Cardiac muscle cell (in vitro differentiated cells and primary cell): ENCODE measurements at regions not wholly inside any gene's neighbourhood (a gene's known extent, or its start where the extent isn't known, plus 50 kb on each side); places are given as distances from the start of the nearest gene placed in this dataset.
"Not testable (repeated sequence)": the region's sequence is repeated elsewhere in the genome, so short reads cannot be mapped to it uniquely, and the experiment has no call there.

Experiments used
- DNase-seq, 2 donors: peaks; one replicate each; pipeline versions ENCODE4 v3.0.0 to v3.0.0-alpha.2; 2010 to 2017; ENCODE audit warnings: low read depth in 1 of 2, low spot score in 1 of 2
- H3K27ac ChIP-seq: fragments of 200-600 bp; sonication (generic); 2 replicates; pipeline ENCODE4 v1.5.1; 2016
- H3K27me3 ChIP-seq: fragments of 200-600 bp; sonication (generic); 2 replicates; pipeline ENCODE4 v1.6.0; 2016; ENCODE audit warnings: control low read depth
- H3K36me3 ChIP-seq: fragments of 200-600 bp; sonication (generic); 2 replicates; pipeline ENCODE4 v1.5.1; 2016; ENCODE audit warnings: control low read depth
- H3K4me1 ChIP-seq: fragments of 200-600 bp; sonication (generic); 2 replicates; pipeline ENCODE4 v1.8.1; 2017; ENCODE audit warnings: low read depth, mild to moderate bottlenecking, mixed run types
- H3K4me3 ChIP-seq: fragments of 200-600 bp; sonication (generic); 2 replicates; pipeline ENCODE4 v1.5.1; 2016; ENCODE audit warnings: mild to moderate bottlenecking
- H3K9me3 ChIP-seq: fragments of 200-600 bp; sonication (generic); 2 replicates; pipeline ENCODE4 v1.5.1; 2017; ENCODE audit warnings: low read depth, mild to moderate bottlenecking, control low read depth
- TF ChIP-seq, protein P1 (sequence below): IDR thresholded peaks from 2 replicates; pipeline ENCODE4 v1.5.1; 2012; ENCODE audit warnings: low read depth, mild to moderate bottlenecking, low read length

DNA sequence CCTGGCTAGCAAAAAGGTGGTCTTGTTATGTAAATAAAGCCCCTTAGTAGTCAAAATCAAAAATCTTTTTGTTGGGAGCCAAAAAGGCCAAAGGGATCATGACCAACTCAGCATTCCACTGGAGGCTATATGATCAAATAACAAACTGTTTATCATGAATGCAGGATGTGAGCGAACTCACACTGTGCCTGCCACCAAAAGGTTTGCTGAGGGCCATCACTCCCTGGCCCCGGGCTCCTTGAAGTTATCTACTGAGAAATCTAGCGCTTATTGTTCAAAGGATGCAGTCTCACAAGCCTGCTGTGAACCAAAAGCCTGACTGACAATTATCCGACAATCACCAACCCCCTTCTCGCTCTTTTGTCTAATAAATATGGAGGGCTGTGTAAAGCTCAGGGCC is 107.2 kb upstream of the DDHD1 start:
- Histone ChIP-seq H3K27me3 (no peaks in the 10 kb centered on the region), H3K27ac (no peak overlapping the region), H3K4me1 (no peaks in the 10 kb centered on the region), H3K9me3 (no peaks in the 10 kb centered on the region), H3K4me3 (no peak overlapping the region), H3K36me3 (no peaks in the 10 kb centered on the region)
- TF ChIP-seq, protein P1, sequence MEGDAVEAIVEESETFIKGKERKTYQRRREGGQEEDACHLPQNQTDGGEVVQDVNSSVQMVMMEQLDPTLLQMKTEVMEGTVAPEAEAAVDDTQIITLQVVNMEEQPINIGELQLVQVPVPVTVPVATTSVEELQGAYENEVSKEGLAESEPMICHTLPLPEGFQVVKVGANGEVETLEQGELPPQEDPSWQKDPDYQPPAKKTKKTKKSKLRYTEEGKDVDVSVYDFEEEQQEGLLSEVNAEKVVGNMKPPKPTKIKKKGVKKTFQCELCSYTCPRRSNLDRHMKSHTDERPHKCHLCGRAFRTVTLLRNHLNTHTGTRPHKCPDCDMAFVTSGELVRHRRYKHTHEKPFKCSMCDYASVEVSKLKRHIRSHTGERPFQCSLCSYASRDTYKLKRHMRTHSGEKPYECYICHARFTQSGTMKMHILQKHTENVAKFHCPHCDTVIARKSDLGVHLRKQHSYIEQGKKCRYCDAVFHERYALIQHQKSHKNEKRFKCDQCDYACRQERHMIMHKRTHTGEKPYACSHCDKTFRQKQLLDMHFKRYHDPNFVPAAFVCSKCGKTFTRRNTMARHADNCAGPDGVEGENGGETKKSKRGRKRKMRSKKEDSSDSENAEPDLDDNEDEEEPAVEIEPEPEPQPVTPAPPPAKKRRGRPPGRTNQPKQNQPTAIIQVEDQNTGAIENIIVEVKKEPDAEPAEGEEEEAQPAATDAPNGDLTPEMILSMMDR = no peak
- DNase-seq = no peak

GRCh38 chr14:53252141-53252540 is 99.0 kb upstream of the DDHD1 start:
- Histone ChIP-seq H3K27ac (no peak overlapping the region), H3K27me3 (no peaks in the 10 kb centered on the region), H3K9me3 (no peaks in the 10 kb centered on the region), H3K36me3 (no peaks in the 10 kb centered on the region), H3K4me1 (no peaks in the 10 kb centered on the region), H3K4me3 (no peak overlapping the region)
- TF ChIP-seq, protein P1 = no peak
- no peak for DNase-seq

GRCh38 chr14:53249059-53249458 is 95.9 kb upstream of the DDHD1 start:
- Histone ChIP-seq H3K27me3 (no peaks in the 10 kb centered on the region), H3K36me3 (no peaks in the 10 kb centered on the region), H3K4me1 (no peaks in the 10 kb centered on the region), H3K9me3 (no peaks in the 10 kb centered on the region), H3K4me3 (no peak overlapping the region), H3K27ac (no peak overlapping the region)
- DNase-seq = peak in 1 of 2 donors; percentile 22
- TF ChIP-seq, protein P1 = no peak

DNA sequence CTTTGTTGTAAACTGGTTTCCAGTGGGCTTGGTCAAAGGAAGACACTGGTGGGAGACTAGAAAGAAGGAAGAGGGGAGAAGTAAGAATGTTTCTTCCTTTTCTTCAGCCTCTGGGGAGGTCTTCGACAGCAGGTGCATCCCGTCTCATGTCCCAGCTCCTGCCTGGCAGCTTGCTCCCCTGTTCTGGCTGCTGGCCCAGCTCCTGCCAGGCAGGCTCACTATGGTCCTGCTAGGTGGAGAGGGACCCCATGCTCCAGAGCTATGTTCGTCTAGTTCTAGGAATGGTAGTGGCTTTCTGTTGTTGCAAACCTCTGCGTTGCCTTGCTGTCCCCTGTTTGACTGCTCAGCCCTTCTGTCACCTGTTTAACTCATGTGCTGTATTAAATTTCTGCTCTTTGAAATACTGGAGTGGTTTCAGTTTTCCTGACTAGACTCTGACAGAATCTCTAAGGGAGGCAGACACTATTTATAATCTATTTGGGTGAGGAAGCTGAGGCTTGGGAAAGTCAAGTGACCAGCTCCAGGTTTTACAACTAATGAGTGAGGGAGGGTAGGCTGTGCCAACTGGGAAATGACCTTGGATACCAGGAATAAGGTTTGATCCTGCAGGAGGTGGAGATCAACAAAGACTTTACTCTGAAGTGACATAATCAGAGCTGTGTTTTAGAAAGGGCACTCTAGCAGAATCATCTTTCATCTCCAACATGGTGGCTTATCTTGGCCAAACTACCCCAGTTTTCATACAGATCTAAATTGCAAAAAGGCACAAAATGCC is 94.7 kb upstream of the DDHD1 start:
- no peak overlapping the region for H3K4me3 ChIP-seq
- H3K9me3 ChIP-seq = no peaks in the 10 kb centered on the region
- TF ChIP-seq, protein P1 = no peak
- H3K36me3 ChIP-seq = no peaks in the 10 kb centered on the region
- DNase-seq = peak in 1 of 2 donors; percentile 6
- H3K27me3 ChIP-seq = no peaks in the 10 kb centered on the region
- no peak overlapping the region for H3K27ac ChIP-seq
- no peaks in the 10 kb centered on the region for H3K4me1 ChIP-seq

- H3K27me3 ChIP-seq, H3K27ac ChIP-seq, H3K9me3 ChIP-seq, H3K4me1 ChIP-seq, H3K36me3 ChIP-seq, DNase-seq, H3K4me3 ChIP-seq: not testable (repeated sequence)
These were observed 89.8 kb upstream of the DDHD1 start for GRCh38 chr14:53242898-53243297.

DNA sequence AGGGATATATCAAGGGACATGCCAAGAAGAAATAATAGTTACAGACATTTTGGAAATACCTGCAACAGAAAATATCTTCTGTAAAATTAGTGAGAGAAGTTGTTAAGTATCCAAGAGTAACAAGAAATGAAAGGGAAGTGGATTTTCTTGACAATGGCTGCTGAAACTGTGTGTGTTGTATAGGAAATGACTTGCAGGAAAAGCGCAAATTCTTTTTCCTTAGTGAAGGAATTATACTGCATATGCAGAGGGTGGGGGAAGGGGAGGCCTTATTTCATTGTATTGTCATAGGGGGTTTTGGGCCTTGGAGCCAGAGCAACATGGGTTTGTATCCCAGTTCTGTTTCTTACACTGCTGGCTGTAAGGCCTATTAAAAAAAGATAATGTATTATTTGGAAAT is 84.4 kb upstream of the DDHD1 start:
- TF ChIP-seq, protein P1 = no peak
- Histone ChIP-seq H3K4me3 (no peak overlapping the region), H3K27me3 (no peaks in the 10 kb centered on the region), H3K4me1 (no peaks in the 10 kb centered on the region), H3K27ac (no peak overlapping the region), H3K36me3 (no peaks in the 10 kb centered on the region), H3K9me3 (no peaks in the 10 kb centered on the region)
- no peak for DNase-seq
